AG04450 (cell line): ENCODE measurements at regions not wholly inside any gene's neighbourhood (a gene's known extent, or its start where the extent isn't known, plus 50 kb on each side); places are given as distances from the start of the nearest gene placed in this dataset.

Experiments used
- CTCF ChIA-PET: fragments of 300-600, 350-600 bp; formaldehyde crosslinking; extraction: SDS; loops from one replicate; lab custom pipeline; 2022; ENCODE audit warnings: antibody characterized with exemption, inconsistent platforms; lab: Charles Lee
- POLR2A ChIA-PET: fragments of 350-600 bp; formaldehyde crosslinking; extraction: SDS; loops from one replicate; lab custom pipeline; 2021; ENCODE audit warnings: antibody characterized with exemption, inconsistent platforms; lab: Yijun Ruan, JAX
- DNase-seq: peaks from one replicate; pipeline ENCODE4 v3.0.0-alpha.2; 2011; ENCODE audit warnings: low read depth, low spot score
- H3K27ac ChIP-seq: one replicate; pipeline ENCODE4 v1.5.1; 2012; ENCODE audit warnings: low read depth, low read length, control low read depth
- H3K27me3 ChIP-seq: one replicate; pipeline ENCODE4 v1.6.0; 2012; ENCODE audit warnings: low read length; ENCODE audit not compliant: control insufficient read depth, insufficient read depth
- H3K4me3 ChIP-seq: 2 replicates; pipeline ENCODE4 v1.5.1; 2011; ENCODE audit warnings: mild to moderate bottlenecking, low read depth, low read length, control low read depth
- H3K9me3 ChIP-seq: 2 replicates; pipeline ENCODE4 v1.5.1; 2012; ENCODE audit warnings: low read length; ENCODE audit not compliant: control insufficient read depth, insufficient read depth
- CTCF ChIP-seq: IDR thresholded peaks from 2 replicates; pipeline ENCODE4 v1.5.1; 2011; ENCODE audit warnings: low read depth, low read length, control low read depth, inconsistent platforms

GRCh38 chr1:38551318-38552307 is 308.0 kb downstream of the RRAGC start:
- Histone ChIP-seq H3K4me3 (no peak overlapping the region), H3K27me3 (no peaks in the 10 kb centered on the region), H3K27ac (no peak overlapping the region), H3K9me3 (no peaks in the 10 kb centered on the region)
- no peak for TF ChIP-seq CTCF
- ChIA-PET POLR2A (no interaction called here), CTCF (no interaction called here)
- no peak for DNase-seq

GRCh38 chr1:38549191-38549590 is 310.4 kb downstream of the RRAGC start:
- DNase-seq, result no peak
- H3K4me3 ChIP-seq, result no peak overlapping the region
- no peaks in the 10 kb centered on the region for H3K27me3 ChIP-seq
- no peak overlapping the region for H3K27ac ChIP-seq
- no peaks in the 10 kb centered on the region for H3K9me3 ChIP-seq
- TF ChIP-seq CTCF, result no peak
- ChIA-PET CTCF (no interaction called here), POLR2A (no interaction called here)

- Histone ChIP-seq H3K27ac (no peak overlapping the region), H3K4me3 (no peak overlapping the region), H3K27me3 (no peaks in the 10 kb centered on the region), H3K9me3 (no peaks in the 10 kb centered on the region)
- DNase-seq, result no peak
- no peak for TF ChIP-seq CTCF
- POLR2A ChIA-PET, result no interaction called here
- CTCF ChIA-PET, result no interaction called here
Observed at GRCh38 chr1:38547321-38547720, 312.3 kb downstream of the RRAGC start.

GRCh38 chr1:38546636-38547035 is 312.9 kb downstream of the RRAGC start:
- no peaks in the 10 kb centered on the region for H3K27me3 ChIP-seq
- H3K27ac ChIP-seq, result no peak overlapping the region
- H3K9me3 ChIP-seq, result no peaks in the 10 kb centered on the region
- POLR2A ChIA-PET, result no interaction called here
- no peak overlapping the region for H3K4me3 ChIP-seq
- DNase-seq, result no peak
- CTCF ChIA-PET, result interaction anchor here (0.6 kb wide), 1 partner anchor 290 kb away, joined by 3 read pairs; no protein-coding TSS in a partner anchor
- TF ChIP-seq CTCF, result no peak

- no peak for TF ChIP-seq CTCF
- CTCF ChIA-PET, result no interaction called here
- POLR2A ChIA-PET, result no interaction called here
- Histone ChIP-seq H3K27me3 (no peaks in the 10 kb centered on the region), H3K9me3 (no peaks in the 10 kb centered on the region), H3K4me3 (no peak overlapping the region), H3K27ac (no peak overlapping the region)
- DNase-seq, result no peak
Observed at GRCh38 chr1:38541223-38541622, 318.3 kb downstream of the RRAGC start.
